K562 (cell line): ENCODE measurements at regions not wholly inside any gene's neighbourhood (a gene's known extent, or its start where the extent isn't known, plus 50 kb on each side); places are given as distances from the start of the nearest gene placed in this dataset.
"Not testable (repeated sequence)": the region's sequence is repeated elsewhere in the genome, so short reads cannot be mapped to it uniquely, and the experiment has no call there.

ENCODE experiments used
- ATAC-seq: fragments of 200-7000 bp; cut with Tn5 transposase; 3 replicates; pipeline ENCODE4 v1.9.1; 2020; ENCODE audit warnings: moderate library complexity
- BruUV-seq: library from RNA; stranded (reverse); fragments of 400-500 nt; replicated peaks from 2 replicates; lab custom pipeline; 2021; lab: Mats Ljungman, UMichigan
- CTCF ChIA-PET: fragments of 300-600 bp; formaldehyde crosslinking; extraction: SDS; loops from one replicate; lab custom pipeline; 2021; ENCODE audit warnings: low intra/inter-chr PET ratio; lab: Yijun Ruan, JAX
- POLR2A ChIA-PET: fragments of 300-600, 350-650 bp; sonication (Branson Sonifier 250); formaldehyde crosslinking; extraction: SDS; loops from one replicate; lab custom pipeline; 2021; ENCODE audit warnings: antibody characterized with exemption, inconsistent platforms; lab: Yijun Ruan, JAX
- DNase-seq, 4 experiments: peaks; one replicate each; pipeline versions ENCODE4 v3.0.0 to v3.0.0-alpha.2; 2011 to 2018; ENCODE audit warnings: low spot score in 3 of 4, mixed read lengths in 3 of 4; ENCODE audit errors: extremely low read depth in 1 of 4
- FAIRE-seq: peaks from 2 replicates; lab custom pipeline; 2011; peaks lifted over from hg19 to GRCh38; lab: Jason Lieb, UNC
- H2AFZ ChIP-seq: 2 replicates; pipeline ENCODE4 v1.6.0; 2011; ENCODE audit warnings: low read depth, low read length, control low read depth, inconsistent platforms
- H3K27ac ChIP-seq: fragments of 200-600 bp; 3 replicates; pipeline ENCODE4 v1.8.0; 2011; ENCODE audit warnings: low read depth, mild to moderate bottlenecking, control low read depth, inconsistent platforms, low read length, moderate library complexity, mixed read lengths; ENCODE audit errors: extremely low read depth
- H3K27me3 ChIP-seq, 2 experiments: fragments of 300-600 bp in 1 of 2; 2 replicates in 1 of 2; 3 replicates in 1 of 2; pipeline versions ENCODE4 v1.6.0 to v1.8.0; 2011; ENCODE audit warnings: inconsistent platforms in 2 of 2, low read length in 2 of 2, mild to moderate bottlenecking in 1 of 2, mixed read lengths in 1 of 2, moderate library complexity in 1 of 2; ENCODE audit not compliant: control insufficient read depth in 2 of 2, insufficient read depth in 2 of 2
- H3K36me3 ChIP-seq: fragments of 300-600 bp; 3 replicates; pipeline ENCODE4 v1.8.0; 2011; ENCODE audit warnings: mild to moderate bottlenecking, low read length, inconsistent platforms; ENCODE audit not compliant: control insufficient read depth, insufficient read depth
- H3K4me1 ChIP-seq, 2 experiments: fragments of 200-600 bp in 1 of 2; replicated peaks in 1 of 2; 2 replicates in 1 of 2; 3 replicates in 1 of 2; pipeline versions ENCODE4 v1.5.1 to v1.8.0; 2011; ENCODE audit warnings: inconsistent platforms in 2 of 2, low read length in 2 of 2, mild to moderate bottlenecking in 1 of 2, mixed read lengths in 1 of 2, moderate library complexity in 1 of 2; ENCODE audit not compliant: control insufficient read depth in 2 of 2, insufficient read depth in 2 of 2
- H3K4me2 ChIP-seq: 2 replicates; pipeline ENCODE4 v1.6.1; 2011; ENCODE audit warnings: low read length, control low read depth, inconsistent platforms, mixed read lengths; ENCODE audit not compliant: insufficient read depth
- H3K4me3 ChIP-seq: fragments of 200-600 bp; sonication (generic), shearing (Covaris generic); 2 replicates; pipeline ENCODE4 v1.5.1; 2016; ENCODE audit warnings: control low read depth, inconsistent platforms
- H3K79me2 ChIP-seq: fragments of 200-600 bp; 3 replicates; pipeline ENCODE4 v1.8.0; 2011; ENCODE audit warnings: low read length, inconsistent platforms; ENCODE audit not compliant: control insufficient read depth, insufficient read depth
- H3K9ac ChIP-seq, 2 experiments: 2 replicates each; pipeline versions ENCODE4 v1.6.0 to v1.6.1; 2011; ENCODE audit warnings: low read depth in 2 of 2, low read length in 2 of 2, control low read depth in 1 of 2, inconsistent platforms in 1 of 2, mild to moderate bottlenecking in 1 of 2, mixed read lengths in 1 of 2; ENCODE audit not compliant: insufficient read depth in 1 of 2
- H3K9me1 ChIP-seq: one replicate; pipeline ENCODE4 v1.6.0; 2011; ENCODE audit warnings: inconsistent platforms, mild to moderate bottlenecking, low read length, moderate library complexity; ENCODE audit not compliant: control insufficient read depth, insufficient read depth
- H3K9me3 ChIP-seq: replicated peaks from 2 replicates; pipeline ENCODE4 v1.5.1; 2011; ENCODE audit warnings: low read depth, low read length, inconsistent platforms; ENCODE audit not compliant: control insufficient read depth, insufficient read depth
- H4K20me1 ChIP-seq: replicated peaks from 2 replicates; pipeline ENCODE4 v1.6.1; 2011; ENCODE audit warnings: low read length, inconsistent platforms, mixed read lengths; ENCODE audit not compliant: control insufficient read depth, insufficient read depth
- FIP1L1 ChIP-seq: fragments of 200-400 bp; formaldehyde crosslinking; IDR thresholded peaks from 2 replicates; pipeline ENCODE4 v1.6.1; 2018; ENCODE audit warnings: mild to moderate bottlenecking, low read depth, low read length; ENCODE audit not compliant: poor library complexity, severe bottlenecking
- WGBS: fragments of 100-300 bp; shearing (Covaris generic); methylation state at CpG from one replicate; pipeline ENCODE4 v1.1.6; 2016; ENCODE audit warnings: low coverage, mixed read lengths; ENCODE audit not compliant: insufficient coverage; ENCODE audit errors: missing lambda C conversion rate; 5-methylcytosine and 5-hydroxymethylcytosine counted together
- in situ Hi-C: fragments of 300-500 bp; cut with MboI; formaldehyde crosslinking; loops from 4 replicates; pipeline ENCODE4 v1.15.0; 2018; ENCODE audit warnings: inconsistent platforms, mixed read lengths
- intact Hi-C: fragments of 100-400 bp; cut with micrococcal nuclease; formaldehyde crosslinking; loops from 2 replicates; pipeline ENCODE4 v1.14.2; 2022
- TF ChIP-seq, protein P1 (sequence below): fragments of 450-650 bp; IDR thresholded peaks from 2 replicates; pipeline ENCODE4 v1.6.1; 2018; ENCODE audit warnings: mild to moderate bottlenecking, low read depth; ENCODE audit not compliant: partially characterized antibody
- TF ChIP-seq, protein P2 (sequence below), 3 experiments: IDR thresholded peaks in 2 of 3; conservative IDR thresholded peaks in 1 of 3; 2 replicates each; pipeline ENCODE4 v1.5.1; 2011 to 2012; ENCODE audit warnings: low read length in 3 of 3, mild to moderate bottlenecking in 3 of 3, control low read depth in 2 of 3, improper control_type of control experiment in 1 of 3, inconsistent platforms in 1 of 3, low read depth in 1 of 3, mixed read lengths in 1 of 3, moderate library complexity in 1 of 3; ENCODE audit not compliant: insufficient read depth in 2 of 3

DNA sequence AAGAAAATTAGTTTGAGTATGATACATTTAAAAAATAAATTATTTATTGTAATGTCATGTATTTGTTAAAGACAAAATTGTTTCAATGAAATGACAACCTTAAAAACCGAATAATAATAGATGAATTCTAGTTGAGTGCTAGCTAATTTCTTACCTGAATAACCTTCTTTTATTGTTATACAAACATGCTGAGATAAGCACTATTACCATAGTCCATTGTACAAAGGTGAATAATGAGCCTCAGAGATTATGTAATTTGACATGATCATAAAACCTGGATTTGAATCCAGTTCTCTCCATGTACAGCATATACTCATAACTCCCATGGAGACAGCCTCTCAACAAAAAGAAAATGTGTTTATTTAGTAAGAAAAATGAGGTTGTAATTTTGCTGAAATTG is 1512.9 kb downstream of the PCDH19 start (continued):
- TF ChIP-seq FIP1L1: no peak
- TF ChIP-seq, protein P1, sequence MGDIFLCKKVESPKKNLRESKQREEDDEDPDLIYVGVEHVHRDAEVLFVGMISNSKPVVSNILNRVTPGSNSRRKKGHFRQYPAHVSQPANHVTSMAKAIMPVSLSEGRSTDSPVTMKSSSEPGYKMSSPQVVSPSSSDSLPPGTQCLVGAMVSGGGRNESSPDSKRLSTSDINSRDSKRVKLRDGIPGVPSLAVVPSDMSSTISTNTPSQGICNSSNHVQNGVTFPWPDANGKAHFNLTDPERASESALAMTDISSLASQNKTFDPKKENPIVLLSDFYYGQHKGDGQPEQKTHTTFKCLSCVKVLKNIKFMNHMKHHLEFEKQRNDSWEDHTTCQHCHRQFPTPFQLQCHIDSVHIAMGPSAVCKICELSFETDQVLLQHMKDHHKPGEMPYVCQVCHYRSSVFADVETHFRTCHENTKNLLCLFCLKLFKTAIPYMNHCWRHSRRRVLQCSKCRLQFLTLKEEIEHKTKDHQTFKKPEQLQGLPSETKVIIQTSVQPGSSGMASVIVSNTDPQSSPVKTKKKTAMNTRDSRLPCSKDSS: no peak

DNA sequence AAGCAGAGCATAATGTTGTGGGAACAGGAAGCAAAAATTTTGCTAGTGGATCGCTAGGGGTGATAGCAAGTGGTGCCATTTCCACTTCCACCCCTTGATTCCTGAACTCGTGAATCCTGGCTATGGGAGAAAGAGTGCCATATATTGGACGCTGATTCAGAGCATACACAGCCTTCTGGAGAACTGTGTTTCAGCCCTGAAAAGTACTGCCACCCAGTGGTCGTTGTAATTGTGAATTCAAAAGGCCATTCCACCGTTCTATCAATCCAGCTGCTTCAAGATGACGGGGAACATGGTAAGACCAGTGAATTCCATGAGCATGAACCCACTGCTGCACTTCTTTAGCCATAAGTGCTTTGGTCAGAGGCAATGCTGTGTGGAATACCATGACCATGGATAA is 1559.4 kb downstream of the PCDH19 start:
- H3K36me3 ChIP-seq, in situ Hi-C loops, H3K9me1 ChIP-seq, H3K79me2 ChIP-seq, H3K4me2 ChIP-seq, POLR2A ChIA-PET, BruUV-seq, H3K4me1 ChIP-seq, H4K20me1 ChIP-seq: not testable (repeated sequence)
- DNase-seq (peak in 1 of 4 experiments; percentile 8), ATAC-seq (0 out of 3 replicates have a peak, but pooled peaks have one; percentile 29)
- WGBS: 8% methylated on average over 6 of the region's 6 CpGs
- TF ChIP-seq, protein P2, sequence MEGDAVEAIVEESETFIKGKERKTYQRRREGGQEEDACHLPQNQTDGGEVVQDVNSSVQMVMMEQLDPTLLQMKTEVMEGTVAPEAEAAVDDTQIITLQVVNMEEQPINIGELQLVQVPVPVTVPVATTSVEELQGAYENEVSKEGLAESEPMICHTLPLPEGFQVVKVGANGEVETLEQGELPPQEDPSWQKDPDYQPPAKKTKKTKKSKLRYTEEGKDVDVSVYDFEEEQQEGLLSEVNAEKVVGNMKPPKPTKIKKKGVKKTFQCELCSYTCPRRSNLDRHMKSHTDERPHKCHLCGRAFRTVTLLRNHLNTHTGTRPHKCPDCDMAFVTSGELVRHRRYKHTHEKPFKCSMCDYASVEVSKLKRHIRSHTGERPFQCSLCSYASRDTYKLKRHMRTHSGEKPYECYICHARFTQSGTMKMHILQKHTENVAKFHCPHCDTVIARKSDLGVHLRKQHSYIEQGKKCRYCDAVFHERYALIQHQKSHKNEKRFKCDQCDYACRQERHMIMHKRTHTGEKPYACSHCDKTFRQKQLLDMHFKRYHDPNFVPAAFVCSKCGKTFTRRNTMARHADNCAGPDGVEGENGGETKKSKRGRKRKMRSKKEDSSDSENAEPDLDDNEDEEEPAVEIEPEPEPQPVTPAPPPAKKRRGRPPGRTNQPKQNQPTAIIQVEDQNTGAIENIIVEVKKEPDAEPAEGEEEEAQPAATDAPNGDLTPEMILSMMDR (IDR thresholded peaks at IDR 0.05 in 2 of 3, conservative IDR thresholded peaks at IDR 0.05 in 1 of 3; ENCODE audit: insufficient read depth in 2 of 3, low read depth in 1 of 3, low read length in 3 of 3): peak in 2 of 3 experiments; percentile 1 to 18; a peak in 2 of 6 replicates
- TF ChIP-seq, all 486 proteins: peak for 1; not testable (repeated sequence) for 485
- H3K4me3 ChIP-seq, FAIRE-seq, H3K27me3 ChIP-seq, H3K9me3 ChIP-seq, CTCF ChIA-PET, H3K27ac ChIP-seq, H2AFZ ChIP-seq, intact Hi-C loops, H3K9ac ChIP-seq: not testable (repeated sequence)
